Keratinocyte (primary cell): ENCODE measurements at regions not wholly inside any gene's neighbourhood (a gene's known extent, or its start where the extent isn't known, plus 50 kb on each side); places are given as distances from the start of the nearest gene placed in this dataset.
"Not testable (repeated sequence)": the region's sequence is repeated elsewhere in the genome, so short reads cannot be mapped to it uniquely, and the experiment has no call there.

Source experiments
- EZH2 ChIP-seq: IDR thresholded peaks from one replicate; pipeline ENCODE4 v1.6.1; 2012; ENCODE audit warnings: inconsistent platforms, mild to moderate bottlenecking, low read length, moderate library complexity
- TF ChIP-seq, protein P1 (sequence below), 3 experiments: IDR thresholded peaks in 1 of 3; conservative IDR thresholded peaks in 1 of 3; optimal IDR thresholded peaks in 1 of 3; 2 replicates in 2 of 3; 3 replicates in 1 of 3; pipeline versions ENCODE3 to v1.5.1; 2011; ENCODE audit warnings: low read length in 3 of 3, mild to moderate bottlenecking in 3 of 3, moderate library complexity in 2 of 3, control low read depth in 1 of 3, inconsistent platforms in 1 of 3; ENCODE audit not compliant: insufficient read depth in 2 of 3; ENCODE audit errors: extremely low read depth in 1 of 3

DNA sequence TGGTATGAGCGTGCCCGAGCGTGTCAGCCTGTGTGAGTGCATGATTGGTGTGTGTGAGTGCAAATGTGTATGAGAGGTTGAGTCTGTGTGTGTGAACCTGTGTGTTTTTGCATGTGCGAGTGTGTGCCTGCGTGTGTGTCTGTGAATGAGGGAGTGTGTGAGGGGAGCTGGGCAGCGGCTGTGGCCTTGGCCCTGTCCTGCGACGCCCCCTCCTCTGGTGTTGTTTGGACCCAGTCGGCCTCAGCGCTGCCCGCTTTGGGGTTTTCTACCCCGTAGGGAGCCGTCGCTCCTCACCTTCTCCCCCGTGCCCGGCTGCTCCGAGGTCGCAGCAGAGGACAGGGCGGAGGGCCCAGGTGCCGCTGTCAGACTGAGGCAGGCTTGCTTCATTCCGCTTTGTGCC, 69.0 kb downstream of the TMEM121 start:
- TF ChIP-seq, protein P1, sequence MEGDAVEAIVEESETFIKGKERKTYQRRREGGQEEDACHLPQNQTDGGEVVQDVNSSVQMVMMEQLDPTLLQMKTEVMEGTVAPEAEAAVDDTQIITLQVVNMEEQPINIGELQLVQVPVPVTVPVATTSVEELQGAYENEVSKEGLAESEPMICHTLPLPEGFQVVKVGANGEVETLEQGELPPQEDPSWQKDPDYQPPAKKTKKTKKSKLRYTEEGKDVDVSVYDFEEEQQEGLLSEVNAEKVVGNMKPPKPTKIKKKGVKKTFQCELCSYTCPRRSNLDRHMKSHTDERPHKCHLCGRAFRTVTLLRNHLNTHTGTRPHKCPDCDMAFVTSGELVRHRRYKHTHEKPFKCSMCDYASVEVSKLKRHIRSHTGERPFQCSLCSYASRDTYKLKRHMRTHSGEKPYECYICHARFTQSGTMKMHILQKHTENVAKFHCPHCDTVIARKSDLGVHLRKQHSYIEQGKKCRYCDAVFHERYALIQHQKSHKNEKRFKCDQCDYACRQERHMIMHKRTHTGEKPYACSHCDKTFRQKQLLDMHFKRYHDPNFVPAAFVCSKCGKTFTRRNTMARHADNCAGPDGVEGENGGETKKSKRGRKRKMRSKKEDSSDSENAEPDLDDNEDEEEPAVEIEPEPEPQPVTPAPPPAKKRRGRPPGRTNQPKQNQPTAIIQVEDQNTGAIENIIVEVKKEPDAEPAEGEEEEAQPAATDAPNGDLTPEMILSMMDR (optimal IDR thresholded peaks at IDR 0.05 in 1 of 3, IDR thresholded peaks at IDR 0.05 in 1 of 3, conservative IDR thresholded peaks at IDR 0.05 in 1 of 3; ENCODE audit: extremely low read depth in 1 of 3, insufficient read depth in 2 of 3, low read length in 3 of 3): not testable (repeated sequence)
- TF ChIP-seq EZH2: not testable (repeated sequence)
